Suprapubic skin (tissue), 4 donors: ENCODE measurements at regions not wholly inside any gene's neighbourhood (a gene's known extent, or its start where the extent isn't known, plus 50 kb on each side); places are given as distances from the start of the nearest gene placed in this dataset.
"Not testable (repeated sequence)": the region's sequence is repeated elsewhere in the genome, so short reads cannot be mapped to it uniquely, and the experiment has no call there.

ENCODE experiments used
- DNase-seq, 2 donors: peaks; one replicate each; pipeline ENCODE4 v3.0.0-alpha.2; 2019; ENCODE audit warnings: low spot score in 2 of 2
- H3K27ac ChIP-seq: fragments of 200-600 bp; sonication (generic); one replicate; pipeline ENCODE4 v1.5.1; 2019
- H3K27me3 ChIP-seq: fragments of 200-600 bp; sonication (generic); one replicate; pipeline ENCODE4 v1.5.1; 2019
- H3K36me3 ChIP-seq: fragments of 200-600 bp; sonication (generic); one replicate; pipeline ENCODE4 v1.5.1; 2019
- H3K4me1 ChIP-seq: fragments of 200-600 bp; sonication (generic); one replicate; pipeline ENCODE4 v1.5.1; 2019
- H3K4me3 ChIP-seq: fragments of 200-600 bp; sonication (generic); one replicate; pipeline ENCODE4 v1.5.1; 2019; ENCODE audit warnings: mild to moderate bottlenecking
- H3K9me3 ChIP-seq: fragments of 200-600 bp; sonication (generic); one replicate; pipeline ENCODE4 v1.5.1; 2019
- CTCF ChIP-seq, 2 donors: fragments of 200-600 bp in 1 of 2; fragments of 450-650 bp in 1 of 2; sonication (generic) in 1 of 2; IDR thresholded peaks; one replicate each; pipeline ENCODE4 v1.5.1; 2016 to 2019; ENCODE audit warnings: antibody characterized with exemption in 2 of 2, mild to moderate bottlenecking in 1 of 2, moderate library complexity in 1 of 2
- EP300 ChIP-seq: sonication (generic); formaldehyde crosslinking; IDR thresholded peaks from one replicate; pipeline ENCODE4 v1.6.1; 2017; ENCODE audit warnings: antibody characterized with exemption
- POLR2A ChIP-seq, 2 donors: fragments of 450-650 bp; IDR thresholded peaks; one replicate each; pipeline ENCODE4 v1.6.1; 2017; ENCODE audit warnings: antibody characterized with exemption in 2 of 2, mild to moderate bottlenecking in 2 of 2, moderate library complexity in 2 of 2
- POLR2AphosphoS5 ChIP-seq, 3 donors: sonication (generic); formaldehyde crosslinking; IDR thresholded peaks; one replicate each; pipeline ENCODE4 v1.6.1; 2017; ENCODE audit warnings: antibody characterized with exemption in 3 of 3
- WGBS: methylation state at CpG from one replicate; pipeline ENCODE4 v1.1.5; 2018; 5-methylcytosine and 5-hydroxymethylcytosine counted together

DNA sequence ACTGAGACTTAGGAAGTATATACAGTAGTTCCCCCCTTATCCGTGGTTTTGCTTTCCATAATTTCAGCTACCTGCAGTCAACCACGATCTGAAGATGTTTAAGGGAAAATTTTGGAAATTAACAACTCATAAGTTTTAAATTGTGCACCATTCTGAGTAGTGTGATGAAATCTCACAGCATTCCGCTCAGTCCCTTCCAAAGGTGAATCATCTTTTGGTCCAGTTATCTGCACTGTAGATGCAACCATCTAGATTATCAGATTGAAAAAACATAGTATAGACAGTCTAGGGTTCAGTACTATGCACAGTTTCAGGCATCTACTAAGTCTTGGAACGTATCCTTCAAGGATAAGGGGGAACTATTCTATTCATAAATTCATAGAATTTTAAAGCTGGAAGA is 109.0 kb downstream of the ANXA3 start:
- 85% methylated on average over 4 of the region's 4 CpGs for WGBS
- Histone ChIP-seq H3K9me3 (no peaks in the 10 kb centered on the region), H3K4me1 (peaks cover 41% of the 10 kb centered on the region)

GRCh38 chr4:78661086-78661690 is 109.6 kb downstream of the ANXA3 start:
- H3K4me1 ChIP-seq = peaks cover 41% of the 10 kb centered on the region
- 79% methylated on average over 3 of the region's 3 CpGs for WGBS
- H3K4me3 ChIP-seq = no peak overlapping the region
- no peaks in the 10 kb centered on the region for H3K9me3 ChIP-seq
- no peaks in the 10 kb centered on the region for H3K36me3 ChIP-seq
- DNase-seq = no peak
- TF ChIP-seq CTCF (IDR thresholded peaks at IDR 0.05) = no peak
- no peaks in the 10 kb centered on the region for H3K27me3 ChIP-seq
- peak overlapping the region; percentile 51 for H3K27ac ChIP-seq

More for the DNA sequence above, 109.0 kb downstream of the ANXA3 start:
- Histone ChIP-seq H3K36me3 (no peaks in the 10 kb centered on the region), H3K4me3 (no peak overlapping the region), H3K27ac (no peak overlapping the region), H3K27me3 (no peaks in the 10 kb centered on the region)
- DNase-seq = no peak
- TF ChIP-seq EP300 = no peak
- TF ChIP-seq CTCF (IDR thresholded peaks at IDR 0.05) = no peak
- TF ChIP-seq POLR2AphosphoS5 (IDR thresholded peaks at IDR 0.05) = no peak

DNA sequence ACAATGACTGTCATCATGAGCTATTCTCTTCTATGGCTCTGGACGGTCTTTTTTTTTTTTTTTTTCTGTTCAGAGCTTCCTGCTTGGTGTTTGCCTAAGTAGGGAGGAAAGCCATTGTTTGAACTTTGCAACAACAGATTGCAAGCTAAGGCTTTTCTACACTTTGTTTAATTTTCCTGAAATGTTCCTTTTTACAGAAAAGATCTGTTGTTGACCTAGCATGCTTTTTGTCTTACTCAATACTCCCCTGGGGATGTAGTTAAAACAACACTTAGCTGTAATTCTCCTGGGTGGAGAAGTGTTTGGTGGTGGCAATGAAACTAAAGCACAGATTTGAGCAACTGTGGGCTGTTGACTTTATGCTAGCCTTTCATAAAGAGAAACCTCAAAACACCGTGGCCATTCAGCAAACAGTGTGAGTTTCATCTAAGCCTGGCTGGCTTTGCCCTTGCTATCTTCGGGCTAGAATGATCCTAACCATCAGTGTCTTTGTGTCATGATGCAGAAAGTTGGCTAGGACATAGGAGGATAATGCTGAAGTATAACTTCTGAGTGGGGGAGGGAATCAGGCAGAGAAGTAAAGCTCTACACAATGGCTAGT is 110.5 kb downstream of the ANXA3 start:
- no peaks in the 10 kb centered on the region for H3K27me3 ChIP-seq
- H3K4me3 ChIP-seq = no peak overlapping the region
- no peak for TF ChIP-seq EP300
- no peak for TF ChIP-seq POLR2A (IDR thresholded peaks at IDR 0.05)
- TF ChIP-seq POLR2AphosphoS5 (IDR thresholded peaks at IDR 0.05) = peak in 1 of 3 donors; percentile 25
- no peak for TF ChIP-seq CTCF (IDR thresholded peaks at IDR 0.05)
- H3K9me3 ChIP-seq = no peaks in the 10 kb centered on the region
- H3K36me3 ChIP-seq = no peaks in the 10 kb centered on the region
- peak overlapping the region; percentile 61 for H3K27ac ChIP-seq
- H3K4me1 ChIP-seq = peaks cover 36% of the 10 kb centered on the region
- DNase-seq = no peak
- WGBS = 42% methylated on average over 3 of the region's 3 CpGs

- WGBS = 68% methylated on average over 1 of the region's 1 CpG
- H3K27ac ChIP-seq = no peak overlapping the region
- no peak overlapping the region for H3K4me3 ChIP-seq
- H3K36me3 ChIP-seq = no peaks in the 10 kb centered on the region
- no peaks in the 10 kb centered on the region for H3K9me3 ChIP-seq
- DNase-seq = no peak
- no peaks in the 10 kb centered on the region for H3K27me3 ChIP-seq
- H3K4me1 ChIP-seq = peaks cover 33% of the 10 kb centered on the region
- TF ChIP-seq POLR2A (IDR thresholded peaks at IDR 0.05) (no peak), CTCF (IDR thresholded peaks at IDR 0.05) (no peak), EP300 (no peak), POLR2AphosphoS5 (IDR thresholded peaks at IDR 0.05) (no peak)
Measured at GRCh38 chr4:78662658-78663057, 111.1 kb downstream of the ANXA3 start.

DNA sequence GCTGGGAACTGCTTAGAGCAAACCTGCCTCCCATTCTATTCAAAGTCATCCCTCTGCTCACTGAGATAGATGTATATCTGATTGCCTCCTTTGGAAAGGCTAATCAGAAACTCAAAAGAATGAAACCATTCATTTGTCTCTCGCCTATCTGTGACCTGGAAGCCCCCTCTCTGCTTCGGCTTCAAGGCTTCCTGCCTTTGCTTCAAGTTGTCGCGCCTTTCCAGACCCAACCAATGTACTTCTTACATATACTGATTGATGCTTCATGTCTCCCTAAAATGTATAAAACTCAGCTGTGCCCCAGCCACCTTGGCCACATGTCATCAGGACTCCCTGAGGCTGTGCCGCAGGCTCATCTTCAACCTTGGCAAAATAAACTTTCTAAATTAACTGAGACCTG is 111.9 kb upstream of the BMP2K start:
- DNase-seq = not testable (repeated sequence)
- WGBS = 93% methylated on average over 5 of the region's 5 CpGs

More for the DNA sequence above, 111.9 kb upstream of the BMP2K start:
- H3K4me1 ChIP-seq = peaks cover 23% of the 10 kb centered on the region
- H3K27ac ChIP-seq, H3K4me3 ChIP-seq, H3K9me3 ChIP-seq, H3K36me3 ChIP-seq, H3K27me3 ChIP-seq: not testable (repeated sequence)
